ENCODE measurements at regions not wholly inside any gene's neighbourhood (a gene's known extent, or its start where the extent isn't known, plus 50 kb on each side); places are given as distances from the start of the nearest gene placed in this dataset.

GRCh38 chr7:135731-136645 is 56.4 kb upstream of the FAM20C start:
- DNase-seq (ENCODE audit: low read depth in 2 of 2): no peak

- DNase-seq (ENCODE audit: low read depth in 2 of 2): no peak
Measured at GRCh38 chr7:137094-137891, 55.1 kb upstream of the FAM20C start.

GRCh38 chr7:139131-139530 is 53.2 kb upstream of the FAM20C start:
- DNase-seq (ENCODE audit: low read depth in 2 of 2): no peak

- no peak for DNase-seq (ENCODE audit: low read depth in 2 of 2)
Measured at GRCh38 chr7:139561-140243, 52.7 kb upstream of the FAM20C start.

GRCh38 chr7:140996-141395 is 51.4 kb upstream of the FAM20C start:
- no peak for DNase-seq (ENCODE audit: low read depth in 2 of 2)

- no peak for DNase-seq (ENCODE audit: low read depth in 2 of 2)
Measured at GRCh38 chr7:142248-142941, 50.0 kb upstream of the FAM20C start.
